Parathyroid adenoma (tissue), 2 donors: ENCODE measurements at regions not wholly inside any gene's neighbourhood (a gene's known extent, or its start where the extent isn't known, plus 50 kb on each side); places are given as distances from the start of the nearest gene placed in this dataset.

Experiments
- H2AFZ ChIP-seq: fragments of 300-600 bp; sonication (generic); one replicate; pipeline ENCODE4 v1.7.0; 2017; ENCODE audit warnings: antibody characterized with exemption, mild to moderate bottlenecking
- H3K27ac ChIP-seq: fragments of 300-600 bp; sonication (generic); one replicate; pipeline ENCODE4 v1.7.0; 2017
- H3K27me3 ChIP-seq: fragments of 300-600 bp; sonication (generic); one replicate; pipeline ENCODE4 v1.7.0; 2017; ENCODE audit warnings: low read length; ENCODE audit not compliant: control insufficient read depth, insufficient read depth
- H3K36me3 ChIP-seq: fragments of 300-600 bp; sonication (generic); one replicate; pipeline ENCODE4 v1.7.0; 2017; ENCODE audit warnings: low read length; ENCODE audit not compliant: control insufficient read depth, insufficient read depth
- H3K4me1 ChIP-seq: fragments of 300-600 bp; sonication (generic); one replicate; pipeline ENCODE4 v1.7.0; 2017; ENCODE audit warnings: control low read depth
- H3K4me2 ChIP-seq: fragments of 300-600 bp; sonication (generic); one replicate; pipeline ENCODE4 v1.7.0; 2017; ENCODE audit warnings: low read length
- H3K4me3 ChIP-seq: fragments of 300-600 bp; sonication (generic); one replicate; pipeline ENCODE4 v1.7.0; 2017; ENCODE audit warnings: low read depth, low read length
- H3K79me2 ChIP-seq: fragments of 300-600 bp; sonication (generic); one replicate; pipeline ENCODE4 v1.7.0; 2017; ENCODE audit warnings: control low read depth
- H3K9ac ChIP-seq: fragments of 300-600 bp; sonication (generic); one replicate; pipeline ENCODE4 v1.7.0; 2017; ENCODE audit warnings: mild to moderate bottlenecking
- H3K9me3 ChIP-seq: fragments of 300-600 bp; sonication (generic); one replicate; pipeline ENCODE4 v1.7.0; 2017; ENCODE audit warnings: low read length; ENCODE audit not compliant: control insufficient read depth
- TF ChIP-seq, protein P1 (sequence below): fragments of 300-600 bp; sonication (generic); IDR thresholded peaks from one replicate; pipeline ENCODE4 v1.7.0; 2017; ENCODE audit warnings: antibody characterized with exemption, mild to moderate bottlenecking
- donor health status: primary hyperparathyroidism.

DNA sequence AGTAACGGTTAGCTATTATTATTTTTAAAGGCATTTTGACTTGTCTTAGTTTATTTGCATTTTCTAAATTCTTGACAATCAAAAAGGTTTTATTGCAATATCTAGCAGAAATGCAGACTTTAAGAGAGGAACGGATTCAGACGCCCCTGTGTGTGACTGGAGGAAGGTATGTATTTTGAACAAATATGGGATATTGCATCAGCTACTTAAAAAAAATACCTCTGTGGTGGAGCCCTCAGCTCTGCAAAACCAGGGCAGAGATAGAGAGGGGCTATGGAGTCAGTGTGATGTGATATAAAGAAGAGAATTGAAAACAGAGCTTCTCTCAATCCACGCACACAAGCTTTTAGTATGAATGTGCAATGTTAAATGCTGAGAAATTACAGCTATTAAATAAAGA lies 142.4 kb downstream of the ICE1 start:
- no peak overlapping the region for H3K4me3 ChIP-seq
- no peaks in the 10 kb centered on the region for H3K27me3 ChIP-seq
- no peak overlapping the region for H3K27ac ChIP-seq
- H3K9ac ChIP-seq = no peak overlapping the region
- no peak overlapping the region for H3K4me2 ChIP-seq
- TF ChIP-seq, protein P1, sequence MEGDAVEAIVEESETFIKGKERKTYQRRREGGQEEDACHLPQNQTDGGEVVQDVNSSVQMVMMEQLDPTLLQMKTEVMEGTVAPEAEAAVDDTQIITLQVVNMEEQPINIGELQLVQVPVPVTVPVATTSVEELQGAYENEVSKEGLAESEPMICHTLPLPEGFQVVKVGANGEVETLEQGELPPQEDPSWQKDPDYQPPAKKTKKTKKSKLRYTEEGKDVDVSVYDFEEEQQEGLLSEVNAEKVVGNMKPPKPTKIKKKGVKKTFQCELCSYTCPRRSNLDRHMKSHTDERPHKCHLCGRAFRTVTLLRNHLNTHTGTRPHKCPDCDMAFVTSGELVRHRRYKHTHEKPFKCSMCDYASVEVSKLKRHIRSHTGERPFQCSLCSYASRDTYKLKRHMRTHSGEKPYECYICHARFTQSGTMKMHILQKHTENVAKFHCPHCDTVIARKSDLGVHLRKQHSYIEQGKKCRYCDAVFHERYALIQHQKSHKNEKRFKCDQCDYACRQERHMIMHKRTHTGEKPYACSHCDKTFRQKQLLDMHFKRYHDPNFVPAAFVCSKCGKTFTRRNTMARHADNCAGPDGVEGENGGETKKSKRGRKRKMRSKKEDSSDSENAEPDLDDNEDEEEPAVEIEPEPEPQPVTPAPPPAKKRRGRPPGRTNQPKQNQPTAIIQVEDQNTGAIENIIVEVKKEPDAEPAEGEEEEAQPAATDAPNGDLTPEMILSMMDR = no peak
- no peak overlapping the region for H2AFZ ChIP-seq
- no peaks in the 10 kb centered on the region for H3K79me2 ChIP-seq
- no peaks in the 10 kb centered on the region for H3K36me3 ChIP-seq
- H3K9me3 ChIP-seq = no peaks in the 10 kb centered on the region
- H3K4me1 ChIP-seq = no peaks in the 10 kb centered on the region

DNA sequence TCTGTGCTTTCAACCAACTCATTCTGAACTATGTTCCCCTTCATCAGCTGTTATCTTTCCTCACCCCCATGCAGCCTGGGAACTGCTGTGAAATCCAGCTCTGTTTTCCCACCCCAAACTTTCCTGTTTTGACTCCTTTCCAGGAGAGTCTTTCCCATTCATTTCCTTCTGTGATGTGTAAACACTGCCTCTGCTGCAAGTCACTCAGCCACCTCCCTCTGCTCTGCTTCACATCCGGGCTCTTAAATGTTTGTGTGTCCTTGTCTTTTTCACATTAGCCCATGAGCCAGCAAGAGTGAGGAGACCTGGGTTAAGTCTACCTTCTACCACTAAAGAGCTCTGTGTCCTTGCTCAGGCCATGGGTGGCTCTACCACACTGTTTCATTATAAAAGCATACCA lies 137.5 kb downstream of the ICE1 start:
- H3K9ac ChIP-seq = no peak overlapping the region
- TF ChIP-seq, protein P1 = no peak
- H3K36me3 ChIP-seq = no peaks in the 10 kb centered on the region
- H3K4me2 ChIP-seq = no peak overlapping the region
- no peaks in the 10 kb centered on the region for H3K79me2 ChIP-seq
- H3K27me3 ChIP-seq = no peaks in the 10 kb centered on the region
- no peak overlapping the region for H2AFZ ChIP-seq
- no peaks in the 10 kb centered on the region for H3K9me3 ChIP-seq
- H3K4me3 ChIP-seq = no peak overlapping the region
- H3K27ac ChIP-seq = no peak overlapping the region
- H3K4me1 ChIP-seq = no peaks in the 10 kb centered on the region

DNA sequence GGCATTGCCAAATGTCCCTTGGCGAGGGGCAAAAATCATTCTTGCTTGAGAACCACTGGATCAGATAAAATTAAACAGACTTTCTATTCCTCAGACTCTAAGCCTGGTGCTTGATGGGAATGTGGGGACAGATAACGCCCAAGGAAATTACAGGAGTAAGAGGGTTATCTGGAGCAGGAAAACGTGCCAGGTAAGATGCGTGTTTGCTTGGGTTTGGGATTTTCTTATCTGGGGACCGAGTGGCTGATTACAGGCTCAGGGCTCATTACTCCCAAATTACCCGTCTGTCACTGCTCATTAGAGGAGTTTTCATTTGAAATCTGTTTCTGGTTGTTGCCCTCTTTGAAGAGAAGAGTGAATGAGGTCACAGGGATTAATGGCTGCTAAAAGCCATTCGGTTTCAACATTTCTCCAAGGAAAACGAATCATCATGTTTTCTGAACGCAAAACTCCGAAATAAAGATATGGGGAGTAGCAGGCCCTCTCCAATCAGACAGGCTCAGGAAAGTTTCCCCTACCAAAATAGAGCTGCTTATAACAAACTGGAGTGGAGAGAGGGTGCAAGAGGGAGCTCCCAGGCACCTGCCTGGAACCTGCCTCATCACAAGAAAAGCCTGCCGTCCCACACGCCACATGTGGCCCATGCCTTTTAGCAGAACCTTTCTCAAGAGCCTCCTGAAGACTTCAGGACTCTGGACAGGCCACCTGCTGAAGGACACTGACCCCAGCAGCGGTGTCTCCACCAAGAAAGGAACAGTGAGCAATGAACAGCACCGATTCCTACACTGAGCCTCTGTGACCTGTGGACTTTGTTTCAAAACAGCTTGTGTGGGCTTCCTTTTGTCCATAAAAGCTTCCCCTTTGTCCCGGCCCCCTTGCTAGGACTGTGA lies 136.4 kb downstream of the ICE1 start:
- Histone ChIP-seq H3K27me3 (no peaks in the 10 kb centered on the region), H3K36me3 (no peaks in the 10 kb centered on the region), H3K4me3 (no peak overlapping the region), H3K4me1 (no peaks in the 10 kb centered on the region), H3K9me3 (no peaks in the 10 kb centered on the region), H3K79me2 (no peaks in the 10 kb centered on the region), H3K4me2 (no peak overlapping the region), H2AFZ (no peak overlapping the region), H3K27ac (no peak overlapping the region), H3K9ac (no peak overlapping the region)
- TF ChIP-seq, protein P1 = no peak

DNA sequence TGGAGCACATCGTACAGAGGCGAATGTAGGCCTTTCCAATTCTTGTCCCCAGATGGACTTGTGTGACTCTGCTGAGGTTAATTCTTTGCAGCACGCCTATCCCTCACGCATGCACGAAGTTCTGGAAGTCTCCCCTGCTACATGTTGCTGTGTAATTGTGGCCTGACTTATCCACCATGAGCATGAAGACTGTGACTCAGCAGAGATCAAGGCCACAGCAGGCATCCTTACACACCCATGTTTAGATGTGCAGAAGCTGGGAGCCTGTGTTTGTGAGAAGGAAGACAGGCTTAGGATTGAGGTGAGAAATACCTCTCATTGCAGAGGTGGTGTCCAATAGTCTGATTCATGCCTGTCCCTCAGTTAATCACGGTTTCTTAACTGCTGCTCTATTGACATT lies 135.6 kb downstream of the ICE1 start:
- Histone ChIP-seq H3K4me1 (no peaks in the 10 kb centered on the region), H2AFZ (no peak overlapping the region), H3K4me2 (no peak overlapping the region), H3K9me3 (no peaks in the 10 kb centered on the region), H3K9ac (no peak overlapping the region), H3K27me3 (no peaks in the 10 kb centered on the region), H3K27ac (no peak overlapping the region), H3K79me2 (no peaks in the 10 kb centered on the region), H3K4me3 (no peak overlapping the region), H3K36me3 (no peaks in the 10 kb centered on the region)
- TF ChIP-seq, protein P1 = no peak

DNA sequence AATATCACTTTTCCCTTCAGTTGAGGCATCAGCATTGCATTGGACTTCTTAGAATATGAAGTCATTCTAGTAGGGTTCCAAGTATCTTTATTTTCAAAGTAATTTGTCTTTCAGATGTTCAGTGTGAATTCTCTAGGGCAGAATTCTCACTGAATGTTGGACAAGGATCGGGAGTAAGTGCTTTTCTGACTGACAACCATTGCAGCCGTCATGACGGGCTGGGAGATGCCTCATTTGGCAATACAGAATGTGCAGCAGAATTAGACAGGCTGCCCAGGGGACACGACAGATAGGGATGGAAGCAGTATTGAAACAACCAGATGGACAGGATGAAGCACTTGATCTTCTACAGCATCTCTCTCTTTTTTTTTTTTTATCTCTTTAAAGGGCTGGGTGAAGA lies 129.0 kb downstream of the ICE1 start:
- TF ChIP-seq, protein P1 = no peak

More for the DNA sequence above, 129.0 kb downstream of the ICE1 start:
- Histone ChIP-seq H2AFZ (no peak overlapping the region), H3K27me3 (no peaks in the 10 kb centered on the region), H3K9ac (no peak overlapping the region), H3K4me2 (no peak overlapping the region), H3K9me3 (no peaks in the 10 kb centered on the region), H3K4me3 (no peak overlapping the region), H3K36me3 (no peaks in the 10 kb centered on the region), H3K79me2 (no peaks in the 10 kb centered on the region), H3K4me1 (no peaks in the 10 kb centered on the region), H3K27ac (no peak overlapping the region)
